PC-9 (cell line): ENCODE measurements at regions not wholly inside any gene's neighbourhood (a gene's known extent, or its start where the extent isn't known, plus 50 kb on each side); places are given as distances from the start of the nearest gene placed in this dataset.

ENCODE experiments used
- BruUV-seq: library from RNA; stranded (reverse); fragments of 400-500 nt; replicated peaks from 2 replicates; lab custom pipeline; 2021; lab: Mats Ljungman, UMichigan
- CTCF ChIA-PET: fragments of 300-600 bp; sonication (Branson Sonifier 250); formaldehyde crosslinking; loops from one replicate; lab custom pipeline; 2022; ENCODE audit warnings: antibody characterized with exemption; lab: Charles Lee
- POLR2A ChIA-PET: fragments of 300-600 bp; sonication (Branson Sonifier 250); formaldehyde crosslinking; loops from one replicate; lab custom pipeline; 2022; ENCODE audit warnings: antibody characterized with exemption; ENCODE audit not compliant: unreplicated experiment; lab: Charles Lee
- DNase-seq, 2 experiments: peaks; one replicate each; pipeline versions ENCODE4 v3.0.0 to v3.0.0-alpha.2; 2015 to 2022; ENCODE audit warnings: mixed read lengths in 1 of 2
- H2AFZ ChIP-seq: fragments of 200-600 bp; sonication (generic); 2 replicates; pipeline ENCODE4 v1.8.1; 2017; ENCODE audit warnings: antibody characterized with exemption
- H3F3A ChIP-seq: fragments of 200-600 bp; sonication (generic); 2 replicates; pipeline ENCODE4 v1.8.1; 2017; ENCODE audit warnings: antibody characterized with exemption, mild to moderate bottlenecking, low read depth; ENCODE audit not compliant: insufficient read depth
- H3K27ac ChIP-seq: fragments of 200-600 bp; sonication (generic); 2 replicates; pipeline ENCODE4 v1.6.1; 2016; ENCODE audit warnings: mixed run types
- H3K27me3 ChIP-seq: fragments of 200-600 bp; sonication (generic); 2 replicates; pipeline ENCODE4 v1.6.1; 2016; ENCODE audit warnings: low read depth, mixed run types; ENCODE audit not compliant: insufficient read depth
- H3K36me3 ChIP-seq: fragments of 200-600 bp; sonication (generic); 2 replicates; pipeline ENCODE4 v1.6.1; 2016; ENCODE audit warnings: low read depth, mixed run types
- H3K4me1 ChIP-seq: fragments of 200-600 bp; sonication (generic); replicated peaks from 2 replicates; pipeline ENCODE4 v1.6.1; 2016; ENCODE audit warnings: mixed run types; ENCODE audit not compliant: insufficient read depth
- H3K4me2 ChIP-seq: fragments of 200-600 bp; sonication (generic); 2 replicates; pipeline ENCODE4 v1.6.1; 2017; ENCODE audit warnings: mixed run types
- H3K4me3 ChIP-seq: fragments of 200-600 bp; sonication (generic); 2 replicates; pipeline ENCODE4 v1.6.1; 2016; ENCODE audit warnings: mixed run types
- H3K79me2 ChIP-seq: fragments of 200-600 bp; sonication (generic); 2 replicates; pipeline ENCODE4 v1.6.1; 2017; ENCODE audit warnings: low read depth, mixed run types
- H3K9me2 ChIP-seq: fragments of 200-600 bp; sonication (generic); 2 replicates; pipeline ENCODE4 v1.8.1; 2017; ENCODE audit warnings: mild to moderate bottlenecking; ENCODE audit not compliant: insufficient read depth
- H3K9me3 ChIP-seq: fragments of 200-600 bp; sonication (generic); 2 replicates; pipeline ENCODE4 v1.8.1; 2016; ENCODE audit warnings: low read depth; ENCODE audit not compliant: insufficient read depth
- H4K20me1 ChIP-seq: fragments of 200-600 bp; sonication (generic); 2 replicates; pipeline ENCODE4 v1.8.1; 2017; ENCODE audit not compliant: insufficient read depth
- CTCF ChIP-seq: fragments of 200-600 bp; sonication (generic); conservative IDR thresholded peaks from 2 replicates; pipeline ENCODE4 v1.6.1; 2017; ENCODE audit warnings: mixed run types, antibody characterized with exemption, mild to moderate bottlenecking, moderate library complexity
- EZH2 ChIP-seq: fragments of 200-600 bp; sonication (generic); IDR thresholded peaks from 2 replicates; pipeline ENCODE4 v1.8.0; 2017; ENCODE audit warnings: antibody characterized with exemption, low read depth
- intact Hi-C: fragments of 100-400 bp; cut with micrococcal nuclease; formaldehyde crosslinking; loops from one replicate; pipeline ENCODE4 v1.10.0; 2022; ENCODE audit not compliant: unreplicated experiment

GRCh38 chr2:83561592-83561991, 897.5 kb downstream of the SUCLG1 start:
- POLR2A ChIA-PET: no interaction called here
- TF ChIP-seq CTCF (no peak), EZH2 (no peak)
- Histone ChIP-seq H3K4me1 (no peaks in the 10 kb centered on the region), H3K9me3 (no peaks in the 10 kb centered on the region), H3K9me2 (no peaks in the 10 kb centered on the region; the same call in 1 of the 2 replicates), H3K4me3 (no peak overlapping the region), H3K27ac (no peak overlapping the region), H3K27me3 (no peaks in the 10 kb centered on the region), H3K79me2 (no peaks in the 10 kb centered on the region), H3K36me3 (no peaks in the 10 kb centered on the region), H2AFZ (no peak overlapping the region), H4K20me1 (no peaks in the 10 kb centered on the region), H3K4me2 (no peak overlapping the region), H3F3A (no peaks in the 10 kb centered on the region)
- no peak for DNase-seq
- CTCF ChIA-PET: no interaction called here
- intact Hi-C loops: no loop called here
- BruUV-seq: no TSS peak

- Histone ChIP-seq H3K9me3 (no peaks in the 10 kb centered on the region), H2AFZ (no peak overlapping the region), H3K79me2 (no peaks in the 10 kb centered on the region), H3K27ac (no peak overlapping the region), H3K9me2 (0 out of 2 replicates have a peak, but pooled peaks cover 4% of the 10 kb centered on the region), H3K4me3 (no peak overlapping the region), H4K20me1 (no peaks in the 10 kb centered on the region), H3K4me1 (no peaks in the 10 kb centered on the region), H3K27me3 (no peaks in the 10 kb centered on the region), H3F3A (no peaks in the 10 kb centered on the region), H3K4me2 (no peak overlapping the region), H3K36me3 (no peaks in the 10 kb centered on the region)
- POLR2A ChIA-PET: no interaction called here
- CTCF ChIA-PET: no interaction called here
- TF ChIP-seq EZH2 (no peak), CTCF (no peak)
- intact Hi-C loops: no loop called here
- BruUV-seq: no TSS peak
- no peak for DNase-seq
Measured at GRCh38 chr2:83536556-83536955, 922.5 kb downstream of the SUCLG1 start.

GRCh38 chr2:83534416-83534815, 924.7 kb downstream of the SUCLG1 start:
- TF ChIP-seq CTCF (no peak), EZH2 (no peak)
- ChIA-PET POLR2A (no interaction called here), CTCF (no interaction called here)
- intact Hi-C loops: no loop called here
- no TSS peak for BruUV-seq
- H3K4me3 ChIP-seq: no peak overlapping the region
- 0 out of 2 replicates have a peak, but pooled peaks cover 4% of the 10 kb centered on the region for H3K9me2 ChIP-seq
- no peaks in the 10 kb centered on the region for H3K4me1 ChIP-seq
- H3K9me3 ChIP-seq: no peaks in the 10 kb centered on the region
- H3K36me3 ChIP-seq: no peaks in the 10 kb centered on the region
- no peak overlapping the region for H2AFZ ChIP-seq
- H3F3A ChIP-seq: no peaks in the 10 kb centered on the region
- H3K27me3 ChIP-seq: no peaks in the 10 kb centered on the region
- no peaks in the 10 kb centered on the region for H3K79me2 ChIP-seq
- H4K20me1 ChIP-seq: no peaks in the 10 kb centered on the region
- no peak overlapping the region for H3K4me2 ChIP-seq
- no peak overlapping the region for H3K27ac ChIP-seq
- no peak for DNase-seq
